RWPE1 (cell line): ENCODE measurements at regions not wholly inside any gene's neighbourhood (a gene's known extent, or its start where the extent isn't known, plus 50 kb on each side); places are given as distances from the start of the nearest gene placed in this dataset.

Experiments used
- CTCF ChIA-PET: fragments of 350-600 bp; sonication (Branson Sonifier 250); formaldehyde crosslinking; extraction: SDS; loops from one replicate; lab custom pipeline; 2021; lab: Yijun Ruan, JAX
- POLR2A ChIA-PET: fragments of 400-600 bp; formaldehyde crosslinking; extraction: SDS; loops from one replicate; lab custom pipeline; 2020; ENCODE audit warnings: antibody characterized with exemption; ENCODE audit not compliant: low non-redundant PET; lab: Yijun Ruan, JAX
- DNase-seq: peaks from one replicate; pipeline ENCODE4 v3.0.0; 2012; ENCODE audit warnings: low spot score
- H3K27ac ChIP-seq: fragments of 450-650 bp; 2 replicates; pipeline ENCODE4 v1.5.1; 2017
- CTCF ChIP-seq: fragments of 450-650 bp; conservative IDR thresholded peaks from 2 replicates; pipeline ENCODE4 v1.5.1; 2017; ENCODE audit warnings: low read depth, mild to moderate bottlenecking

GRCh38 chr10:130871406-130871805 is 440.1 kb downstream of the TCERG1L start:
- TF ChIP-seq CTCF, result no peak
- no peak overlapping the region for H3K27ac ChIP-seq
- ChIA-PET POLR2A (no interaction called here), CTCF (no interaction called here)
- no peak for DNase-seq

- ChIA-PET CTCF (no interaction called here), POLR2A (no interaction called here)
- H3K27ac ChIP-seq, result no peak overlapping the region
- TF ChIP-seq CTCF, result no peak
- DNase-seq, result no peak
Observed at GRCh38 chr10:130873636-130874035, 437.9 kb downstream of the TCERG1L start.

DNA sequence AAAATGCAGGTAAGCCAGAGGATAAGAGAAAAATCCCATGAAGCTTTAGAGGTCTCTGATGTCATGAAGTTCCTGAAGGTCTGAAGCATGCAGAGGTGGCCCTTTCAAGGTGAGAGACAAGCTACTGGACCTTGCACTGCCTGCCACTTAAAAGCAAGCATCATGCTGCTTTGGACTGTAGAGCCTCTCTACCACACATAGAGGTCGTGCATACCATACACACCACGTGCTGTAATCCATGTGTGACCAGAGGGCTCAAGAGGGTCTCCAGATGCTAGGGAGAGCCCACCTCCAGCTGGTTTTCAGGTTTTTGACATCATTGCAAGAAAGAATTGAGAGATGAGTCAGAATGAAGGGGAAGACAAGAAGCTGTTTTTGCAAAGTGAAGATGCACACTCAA is 436.4 kb downstream of the TCERG1L start:
- ChIA-PET POLR2A (no interaction called here), CTCF (no interaction called here)
- DNase-seq, result no peak
- TF ChIP-seq CTCF, result no peak
- H3K27ac ChIP-seq, result no peak overlapping the region

- ChIA-PET CTCF (no interaction called here), POLR2A (no interaction called here)
Observed at GRCh38 chr10:130875897-130876472, 435.5 kb downstream of the TCERG1L start.

GRCh38 chr10:130877126-130877525 is 434.4 kb downstream of the TCERG1L start:
- ChIA-PET POLR2A (no interaction called here), CTCF (no interaction called here)
- TF ChIP-seq CTCF, result no peak
- H3K27ac ChIP-seq, result no peak overlapping the region
- no peak for DNase-seq

More at GRCh38 chr10:130875897-130876472, 435.5 kb downstream of the TCERG1L start:
- no peak overlapping the region for H3K27ac ChIP-seq
- TF ChIP-seq CTCF, result no peak
- no peak for DNase-seq

DNA sequence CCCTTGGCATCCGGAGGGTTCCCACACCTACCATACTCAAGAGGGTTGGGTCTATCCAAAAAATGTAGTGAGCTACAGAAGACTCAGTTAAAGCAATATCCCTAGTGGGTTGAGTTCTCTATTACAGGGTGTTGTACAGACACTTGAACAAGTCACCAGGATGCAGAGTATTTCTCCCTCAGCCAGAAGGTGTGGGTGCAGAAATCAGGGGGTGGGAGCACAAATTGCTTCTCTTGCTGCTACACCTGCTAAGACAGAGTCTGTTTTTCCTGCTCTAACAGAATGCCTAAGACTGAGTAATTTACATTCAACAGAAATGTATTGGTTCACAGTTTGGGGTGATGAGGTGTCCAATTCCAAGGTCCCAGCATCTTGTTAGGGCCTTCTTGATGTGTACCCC is 433.4 kb downstream of the TCERG1L start:
- no peak for DNase-seq
- ChIA-PET POLR2A (no interaction called here), CTCF (no interaction called here)
- no peak overlapping the region for H3K27ac ChIP-seq
- TF ChIP-seq CTCF, result no peak
